MCF 10A (cell line): ENCODE measurements at regions not wholly inside any gene's neighbourhood (a gene's known extent, or its start where the extent isn't known, plus 50 kb on each side); places are given as distances from the start of the nearest gene placed in this dataset.

Source experiments
- BruUV-seq: library from RNA; stranded (reverse); fragments of 400-500 nt; replicated peaks from 2 replicates; lab custom pipeline; 2021; lab: Mats Ljungman, UMichigan
- CTCF ChIA-PET: fragments of 300-600 bp; sonication (Branson Sonifier 250); formaldehyde crosslinking; extraction: SDS; loops from one replicate; lab custom pipeline; 2021; ENCODE audit warnings: antibody characterized with exemption, inconsistent platforms; lab: Yijun Ruan, JAX
- POLR2A ChIA-PET: fragments of 300-600, 350-650 bp; sonication (Branson Sonifier 250); formaldehyde crosslinking; extraction: SDS; loops from one replicate; lab custom pipeline; 2020; ENCODE audit warnings: antibody characterized with exemption, inconsistent platforms; lab: Yijun Ruan, JAX
- DNase-seq: peaks from one replicate; pipeline ENCODE4 v3.0.0-alpha.2; 2018; ENCODE audit not compliant: unreplicated experiment
- H3K27ac Mint-ChIP-seq: one replicate; pipeline ENCODE4 v1.8.0; 2022; ENCODE audit warnings: mild to moderate bottlenecking, low read depth, mixed read lengths; ENCODE audit not compliant: unreplicated experiment
- H3K27me3 Mint-ChIP-seq: one replicate; pipeline ENCODE4 v1.8.0; 2022; ENCODE audit warnings: mixed read lengths; ENCODE audit not compliant: insufficient read depth, unreplicated experiment
- H3K36me3 Mint-ChIP-seq: one replicate; pipeline ENCODE4 v1.8.0; 2022; ENCODE audit warnings: mild to moderate bottlenecking, moderate library complexity, mixed read lengths; ENCODE audit not compliant: insufficient read depth, unreplicated experiment
- H3K4me1 Mint-ChIP-seq: one replicate; pipeline ENCODE4 v1.8.0; 2022; ENCODE audit warnings: mixed read lengths; ENCODE audit not compliant: insufficient read depth, unreplicated experiment
- H3K4me3 Mint-ChIP-seq: one replicate; pipeline ENCODE4 v1.8.0; 2022; ENCODE audit warnings: mild to moderate bottlenecking, moderate library complexity, mixed read lengths; ENCODE audit not compliant: unreplicated experiment
- H3K9me3 Mint-ChIP-seq: one replicate; pipeline ENCODE4 v1.8.0; 2022; ENCODE audit warnings: mixed read lengths; ENCODE audit not compliant: unreplicated experiment
- CTCF ChIP-seq: fragments of 200-600 bp; IDR thresholded peaks from one replicate; pipeline ENCODE4 v1.8.0; 2022; ENCODE audit warnings: antibody characterized with exemption, mild to moderate bottlenecking; ENCODE audit not compliant: unreplicated experiment
- intact Hi-C: fragments of 100-400 bp; cut with micrococcal nuclease; formaldehyde crosslinking; loops from 2 replicates; pipeline ENCODE4 v1.14.1; 2022

DNA sequence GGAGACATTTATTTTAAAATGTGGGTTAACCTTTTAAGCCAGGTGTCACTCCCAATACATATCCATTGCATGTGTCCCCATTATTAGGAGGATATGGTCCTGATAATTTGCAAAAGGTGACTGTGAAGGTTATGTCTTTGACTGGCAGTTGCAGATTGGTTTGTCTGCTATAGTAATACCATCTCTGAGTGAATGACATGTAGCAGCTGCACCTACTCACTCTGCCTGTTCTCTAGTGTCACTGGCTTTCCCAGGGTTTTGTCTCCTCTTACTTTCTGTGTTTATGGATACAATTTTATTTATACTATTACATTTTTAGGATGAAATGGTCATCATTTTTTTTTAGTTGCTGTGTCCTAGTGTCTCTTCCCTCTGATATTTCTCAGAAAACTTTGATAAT lies 393.2 kb downstream of the C3orf38 start:
- TF ChIP-seq CTCF: no peak
- no peaks in the 10 kb centered on the region for H3K27me3 Mint-ChIP-seq
- no peak overlapping the region for H3K4me3 Mint-ChIP-seq
- H3K4me1 Mint-ChIP-seq: peaks cover 8% of the 10 kb centered on the region
- no TSS peak for BruUV-seq
- intact Hi-C loops: no loop called here
- no peak for DNase-seq
- H3K36me3 Mint-ChIP-seq: no peaks in the 10 kb centered on the region
- no peak overlapping the region for H3K27ac Mint-ChIP-seq
- POLR2A ChIA-PET: no interaction called here
- CTCF ChIA-PET: interaction anchor here (0.6 to 0.7 kb wide), 2 partner anchors 8 to 762 kb away, joined by 3 to 5 read pairs; no protein-coding TSS in a partner anchor
- H3K9me3 Mint-ChIP-seq: peaks cover 16% of the 10 kb centered on the region

GRCh38 chr3:88572450-88572849 lies 422.7 kb downstream of the C3orf38 start:
- Mint-ChIP-seq H3K4me3 (no peak overlapping the region), H3K36me3 (no peaks in the 10 kb centered on the region), H3K27ac (no peak overlapping the region), H3K27me3 (no peaks in the 10 kb centered on the region), H3K9me3 (peaks cover 13% of the 10 kb centered on the region), H3K4me1 (peaks cover 16% of the 10 kb centered on the region)
- BruUV-seq: no TSS peak
- CTCF ChIA-PET: interaction anchor here (0.8 kb wide), 1 partner anchor 853 kb away, joined by 3 read pairs; no protein-coding TSS in a partner anchor
- POLR2A ChIA-PET: no interaction called here
- no peak for DNase-seq
- no peak for TF ChIP-seq CTCF
- intact Hi-C loops: no loop called here

DNA sequence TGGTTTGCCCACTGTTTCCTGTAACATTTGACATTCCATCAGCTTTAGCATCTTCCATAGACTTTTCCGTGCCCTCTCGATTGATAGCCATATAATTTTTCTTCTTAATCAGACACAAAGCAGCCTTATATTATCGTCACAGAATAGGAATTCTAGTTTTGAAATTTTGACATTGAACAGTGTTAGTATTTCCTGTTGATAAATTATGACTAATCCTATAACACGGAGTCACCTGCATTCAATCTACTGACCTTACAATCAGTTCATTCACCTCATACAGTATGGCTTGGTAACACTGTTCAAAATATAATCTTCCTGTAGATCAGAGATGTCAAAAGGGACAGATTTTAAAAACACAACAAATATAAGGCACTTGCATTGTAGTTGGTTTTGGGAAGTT lies 423.7 kb downstream of the C3orf38 start:
- ChIA-PET CTCF (no interaction called here), POLR2A (no interaction called here)
- peaks cover 16% of the 10 kb centered on the region for H3K4me1 Mint-ChIP-seq
- H3K9me3 Mint-ChIP-seq: peaks cover 13% of the 10 kb centered on the region
- H3K27me3 Mint-ChIP-seq: no peaks in the 10 kb centered on the region
- H3K4me3 Mint-ChIP-seq: no peak overlapping the region
- H3K36me3 Mint-ChIP-seq: no peaks in the 10 kb centered on the region
- TF ChIP-seq CTCF: no peak
- no peak overlapping the region for H3K27ac Mint-ChIP-seq
- intact Hi-C loops: no loop called here
- no peak for DNase-seq
- BruUV-seq: no TSS peak

DNA sequence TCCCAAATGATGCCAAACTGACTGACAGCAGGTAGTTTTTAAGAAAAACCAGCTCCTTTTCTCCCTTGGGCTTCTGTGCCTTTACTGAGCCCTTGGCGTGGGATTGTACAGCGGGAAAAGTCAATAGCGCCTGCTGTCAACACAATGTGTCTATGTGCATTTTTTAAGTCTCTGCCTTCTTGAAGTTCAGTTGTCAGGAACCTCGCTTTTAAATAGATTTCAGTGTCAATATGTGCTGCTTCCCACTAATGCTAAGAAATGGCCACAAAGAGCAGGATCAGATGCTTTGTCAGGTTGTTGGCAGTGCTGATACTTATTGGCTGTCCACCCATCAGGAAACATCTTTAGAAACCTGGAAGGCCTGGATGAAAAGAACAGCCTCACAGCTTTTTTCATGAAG lies 424.4 kb downstream of the C3orf38 start:
- Mint-ChIP-seq H3K36me3 (no peaks in the 10 kb centered on the region), H3K27ac (no peak overlapping the region), H3K4me1 (peaks cover 16% of the 10 kb centered on the region), H3K4me3 (no peak overlapping the region), H3K9me3 (peaks cover 6% of the 10 kb centered on the region), H3K27me3 (no peaks in the 10 kb centered on the region)
- DNase-seq: no peak
- ChIA-PET CTCF (no interaction called here), POLR2A (no interaction called here)
- intact Hi-C loops: no loop called here
- TF ChIP-seq CTCF: no peak
- no TSS peak for BruUV-seq
